Activated CD4-positive, alpha-beta memory T cell treated with anti-CD3 and anti-CD28 coated beads for 36 hours (primary cell): ENCODE measurements at regions not wholly inside any gene's neighbourhood (a gene's known extent, or its start where the extent isn't known, plus 50 kb on each side); places are given as distances from the start of the nearest gene placed in this dataset.

Experiments used
- CTCF ChIA-PET: fragments of 350-600 bp; sonication (Branson Sonifier 250); formaldehyde crosslinking; loops from one replicate; lab custom pipeline; 2021; ENCODE audit warnings: antibody characterized with exemption, inconsistent platforms; lab: Charles Lee
- POLR2A ChIA-PET: fragments of 350-600 bp; sonication (Branson Sonifier 250); formaldehyde crosslinking; loops from one replicate; lab custom pipeline; 2021; ENCODE audit warnings: antibody characterized with exemption; lab: Charles Lee
- DNase-seq: peaks from one replicate; pipeline ENCODE4 v3.0.0-alpha.2; 2020
- H3K27ac Mint-ChIP-seq: one replicate; pipeline ENCODE4 v1.8.0; 2021; ENCODE audit warnings: mixed read lengths
- H3K27me3 Mint-ChIP-seq: one replicate; pipeline ENCODE4 v1.8.0; 2021; ENCODE audit warnings: mixed read lengths
- H3K36me3 Mint-ChIP-seq: one replicate; pipeline ENCODE4 v1.8.0; 2021; ENCODE audit warnings: mixed read lengths
- H3K4me1 Mint-ChIP-seq: one replicate; pipeline ENCODE4 v1.8.0; 2021; ENCODE audit warnings: low read depth, mixed read lengths
- H3K4me3 Mint-ChIP-seq: one replicate; pipeline ENCODE4 v1.8.0; 2021; ENCODE audit warnings: mild to moderate bottlenecking, mixed read lengths
- H3K9me3 Mint-ChIP-seq: one replicate; pipeline ENCODE4 v1.8.0; 2021; ENCODE audit warnings: mixed read lengths
- intact Hi-C: fragments of 100-400 bp; cut with micrococcal nuclease; formaldehyde crosslinking; loops from one replicate; pipeline ENCODE4 v1.15.1; 2023

DNA sequence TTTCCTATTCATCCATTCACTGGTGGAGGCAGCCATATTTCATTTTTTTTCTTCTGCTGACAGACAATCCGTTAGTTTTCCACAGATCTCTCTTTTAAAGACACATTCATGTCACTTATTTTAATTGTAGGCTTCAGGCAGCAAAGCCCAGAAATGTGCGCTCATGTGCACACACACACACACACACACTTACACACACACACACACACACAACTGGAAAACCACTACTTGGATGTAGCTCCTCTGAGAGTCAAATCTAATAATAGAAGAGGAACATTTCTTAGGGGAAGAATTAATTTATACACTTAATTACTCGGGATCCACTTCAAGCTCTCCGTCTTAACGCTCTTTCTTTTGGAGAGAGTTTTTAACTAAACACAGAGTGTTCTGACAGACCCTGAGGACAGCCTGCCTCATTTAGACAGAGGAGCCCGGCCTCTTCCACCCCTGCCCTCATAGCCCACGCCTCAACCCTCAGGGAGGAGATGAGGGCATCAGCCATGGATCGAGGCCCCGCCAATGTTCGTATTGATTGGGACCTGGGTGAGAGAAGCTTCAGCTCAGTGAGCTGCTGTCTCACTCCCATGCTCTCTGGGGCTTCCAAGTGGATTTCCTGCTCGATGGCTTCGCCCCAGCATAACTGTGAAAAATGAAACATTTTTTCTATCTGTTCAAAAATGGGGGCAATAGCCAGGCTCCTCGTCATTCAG lies 261.4 kb upstream of the SKOR2 start:
- ChIA-PET CTCF (no interaction called here), POLR2A (no interaction called here)
- Mint-ChIP-seq H3K4me1 (no peaks in the 10 kb centered on the region), H3K4me3 (no peak overlapping the region), H3K9me3 (no peaks in the 10 kb centered on the region), H3K36me3 (no peaks in the 10 kb centered on the region), H3K27ac (no peak overlapping the region), H3K27me3 (no peaks in the 10 kb centered on the region)
- intact Hi-C loops, result no loop called here
- no peak for DNase-seq

DNA sequence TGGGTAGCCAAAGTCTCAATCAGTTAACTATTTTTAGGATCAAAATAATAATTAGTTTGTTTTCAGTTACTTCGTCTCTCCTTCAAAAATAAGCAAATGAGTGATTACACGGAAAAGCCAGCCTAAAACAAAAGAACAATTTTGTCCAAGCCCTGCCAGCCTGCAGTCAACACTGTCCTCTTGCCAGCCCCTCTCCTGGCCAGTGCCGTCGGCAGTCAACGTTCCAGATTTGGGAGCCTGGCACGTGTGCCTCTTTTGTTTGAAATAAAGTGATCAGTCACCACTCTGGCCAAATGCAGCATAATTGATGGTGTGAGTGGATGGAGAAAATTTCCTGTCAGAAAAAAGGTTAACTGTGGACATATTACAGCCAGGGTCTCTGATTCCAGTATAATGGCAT lies 260.6 kb upstream of the SKOR2 start:
- no peaks in the 10 kb centered on the region for H3K27me3 Mint-ChIP-seq
- H3K4me1 Mint-ChIP-seq, result no peaks in the 10 kb centered on the region
- no peak for DNase-seq
- no peaks in the 10 kb centered on the region for H3K9me3 Mint-ChIP-seq
- no peak overlapping the region for H3K4me3 Mint-ChIP-seq
- POLR2A ChIA-PET, result no interaction called here
- H3K36me3 Mint-ChIP-seq, result no peaks in the 10 kb centered on the region
- CTCF ChIA-PET, result no interaction called here
- H3K27ac Mint-ChIP-seq, result no peak overlapping the region
- intact Hi-C loops, result no loop called here

DNA sequence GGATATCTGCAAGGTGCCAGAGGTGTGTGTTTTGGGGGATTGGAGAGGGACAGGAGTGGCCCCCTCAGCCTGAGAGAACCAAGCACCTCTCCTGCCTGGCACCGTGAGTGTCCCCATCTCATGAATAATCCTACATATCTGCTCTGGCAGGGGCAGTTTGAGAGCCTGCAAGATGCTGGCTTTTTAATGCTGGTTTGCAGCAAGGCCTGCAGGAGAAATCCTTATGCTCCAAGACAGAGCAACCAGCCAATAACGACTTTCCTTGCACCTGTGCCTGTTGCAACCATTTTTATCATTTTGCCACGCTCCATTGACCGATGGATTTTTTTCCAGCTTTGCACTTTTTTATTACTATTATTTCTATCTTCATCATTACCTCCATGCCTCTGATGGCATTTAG lies 259.4 kb upstream of the SKOR2 start:
- intact Hi-C loops, result no loop called here
- H3K9me3 Mint-ChIP-seq, result no peaks in the 10 kb centered on the region
- DNase-seq, result no peak
- H3K27ac Mint-ChIP-seq, result no peak overlapping the region
- H3K36me3 Mint-ChIP-seq, result no peaks in the 10 kb centered on the region
- H3K4me1 Mint-ChIP-seq, result no peaks in the 10 kb centered on the region
- no peak overlapping the region for H3K4me3 Mint-ChIP-seq
- no peaks in the 10 kb centered on the region for H3K27me3 Mint-ChIP-seq
- ChIA-PET CTCF (no interaction called here), POLR2A (interaction anchor here (0.6 kb wide), 1 partner anchor 963 kb away, joined by 3 read pairs; no protein-coding TSS in a partner anchor)

DNA sequence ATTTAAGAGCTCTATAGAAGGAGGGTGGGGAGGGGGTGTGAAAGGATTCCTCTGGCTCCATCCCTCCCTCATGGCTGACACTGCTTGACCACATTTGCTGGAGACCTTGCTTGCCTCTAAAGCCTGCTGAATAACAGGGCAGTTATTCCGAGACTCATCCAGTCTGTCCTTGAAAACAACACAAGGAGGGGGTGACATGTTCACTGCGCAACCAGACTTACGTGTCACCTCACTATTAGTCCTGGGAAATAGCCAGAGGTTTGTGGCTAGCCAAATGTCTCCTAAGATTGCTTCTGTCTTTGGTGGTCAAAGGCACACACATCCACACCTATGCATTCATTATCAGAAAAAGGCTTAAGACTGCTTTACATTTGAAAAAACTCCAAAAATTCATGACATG lies 256.2 kb upstream of the SKOR2 start:
- Mint-ChIP-seq H3K4me1 (no peaks in the 10 kb centered on the region), H3K4me3 (no peak overlapping the region), H3K9me3 (no peaks in the 10 kb centered on the region), H3K27ac (no peak overlapping the region), H3K27me3 (no peaks in the 10 kb centered on the region), H3K36me3 (no peaks in the 10 kb centered on the region)
- intact Hi-C loops, result no loop called here
- POLR2A ChIA-PET, result no interaction called here
- CTCF ChIA-PET, result no interaction called here
- DNase-seq, result no peak

DNA sequence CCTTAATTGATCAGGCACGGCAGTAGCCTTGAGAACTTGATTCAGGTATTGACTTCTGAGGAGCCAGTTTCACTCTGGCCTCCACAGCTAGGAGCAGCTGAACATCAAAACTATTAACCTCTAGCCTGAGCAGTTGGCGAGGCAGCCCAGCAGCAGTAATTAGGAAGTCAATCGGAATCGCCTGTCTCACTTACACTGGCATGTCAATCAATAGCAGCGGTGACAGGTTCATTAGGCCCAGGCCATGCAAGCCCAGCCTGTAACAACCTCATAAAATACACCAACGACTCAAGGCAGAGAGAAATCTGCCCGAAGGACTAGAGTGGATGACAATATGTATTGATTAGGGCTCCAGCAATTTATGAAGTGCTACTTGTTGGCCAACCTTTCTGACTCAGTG lies 255.4 kb upstream of the SKOR2 start:
- H3K36me3 Mint-ChIP-seq, result no peaks in the 10 kb centered on the region
- no peak overlapping the region for H3K27ac Mint-ChIP-seq
- POLR2A ChIA-PET, result no interaction called here
- CTCF ChIA-PET, result no interaction called here
- DNase-seq, result no peak
- no peak overlapping the region for H3K4me3 Mint-ChIP-seq
- H3K27me3 Mint-ChIP-seq, result no peaks in the 10 kb centered on the region
- no peaks in the 10 kb centered on the region for H3K9me3 Mint-ChIP-seq
- H3K4me1 Mint-ChIP-seq, result no peaks in the 10 kb centered on the region
- intact Hi-C loops, result no loop called here

DNA sequence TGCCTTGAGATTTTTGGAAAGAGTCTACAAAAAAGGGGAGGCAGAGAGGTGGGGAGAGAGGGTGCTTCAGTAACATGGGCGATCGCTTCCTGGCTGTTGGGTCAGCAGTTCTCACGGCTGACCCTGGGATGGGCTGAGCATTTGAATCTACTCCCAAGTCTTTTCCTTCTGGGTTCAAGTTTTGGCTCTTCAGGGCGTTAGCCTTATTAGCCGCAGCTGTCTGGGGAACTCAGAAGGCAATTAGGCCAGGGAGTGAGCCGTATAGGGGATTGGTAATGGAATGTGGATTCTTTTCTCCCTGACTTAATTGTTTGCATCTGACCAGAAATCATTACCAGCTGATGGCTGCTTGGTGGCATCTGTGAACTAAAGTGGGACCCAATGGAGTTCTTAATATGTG lies 250.5 kb upstream of the SKOR2 start:
- Mint-ChIP-seq H3K9me3 (peaks cover 3% of the 10 kb centered on the region), H3K4me3 (no peak overlapping the region), H3K27me3 (peaks cover 1% of the 10 kb centered on the region), H3K36me3 (no peaks in the 10 kb centered on the region), H3K27ac (no peak overlapping the region), H3K4me1 (no peaks in the 10 kb centered on the region)
- POLR2A ChIA-PET, result no interaction called here
- CTCF ChIA-PET, result no interaction called here
- DNase-seq, result no peak
- intact Hi-C loops, result no loop called here

DNA sequence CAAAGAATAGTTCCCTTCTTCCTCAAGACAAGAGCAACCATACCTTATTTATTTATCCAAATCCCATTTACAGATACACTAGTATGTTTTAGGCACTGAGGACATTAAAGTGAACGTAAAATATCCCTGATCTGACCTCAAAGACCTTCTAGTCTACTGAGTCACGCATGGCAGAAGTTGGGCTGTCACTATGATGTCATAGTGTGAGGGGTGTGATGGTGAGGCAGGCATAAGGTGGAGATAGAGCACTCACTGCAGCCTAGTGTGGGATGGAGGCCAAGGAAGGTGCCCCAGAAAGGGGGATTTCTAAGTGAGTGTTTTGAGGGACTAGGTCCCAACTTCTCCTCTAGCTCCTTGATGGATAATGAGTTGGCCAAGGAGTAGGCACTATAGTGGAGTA lies 249.5 kb upstream of the SKOR2 start:
- no peaks in the 10 kb centered on the region for H3K36me3 Mint-ChIP-seq
- H3K27ac Mint-ChIP-seq, result no peak overlapping the region
- no peak overlapping the region for H3K4me3 Mint-ChIP-seq
- ChIA-PET POLR2A (no interaction called here), CTCF (no interaction called here)
- H3K4me1 Mint-ChIP-seq, result no peaks in the 10 kb centered on the region
- intact Hi-C loops, result no loop called here
- H3K9me3 Mint-ChIP-seq, result peaks cover 3% of the 10 kb centered on the region
- peaks cover 1% of the 10 kb centered on the region for H3K27me3 Mint-ChIP-seq
- no peak for DNase-seq

DNA sequence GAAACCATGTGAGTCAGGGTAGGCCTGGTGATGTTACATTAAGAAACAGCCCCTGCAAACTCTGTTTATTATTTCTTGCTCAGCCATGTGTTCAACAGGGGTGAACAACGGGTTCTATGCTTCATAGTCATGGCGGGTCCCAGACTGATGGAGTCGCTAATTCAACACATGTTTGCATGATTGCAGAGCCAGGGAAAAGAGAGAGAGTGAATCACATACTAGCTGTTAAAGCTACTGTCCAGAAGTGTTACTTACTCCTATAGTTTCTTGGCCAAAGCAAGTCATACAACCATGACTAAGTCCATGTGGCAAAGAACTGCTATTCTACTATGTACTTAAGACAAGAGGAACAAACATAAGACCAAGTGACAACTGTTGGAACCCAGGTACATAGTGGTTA lies 241.2 kb upstream of the SKOR2 start:
- POLR2A ChIA-PET, result no interaction called here
- CTCF ChIA-PET, result no interaction called here
- H3K4me3 Mint-ChIP-seq, result no peak overlapping the region
- no peaks in the 10 kb centered on the region for H3K27me3 Mint-ChIP-seq
- H3K36me3 Mint-ChIP-seq, result no peaks in the 10 kb centered on the region
- intact Hi-C loops, result no loop called here
- no peaks in the 10 kb centered on the region for H3K4me1 Mint-ChIP-seq
- peaks cover 2% of the 10 kb centered on the region for H3K9me3 Mint-ChIP-seq
- no peak for DNase-seq
- no peak overlapping the region for H3K27ac Mint-ChIP-seq

DNA sequence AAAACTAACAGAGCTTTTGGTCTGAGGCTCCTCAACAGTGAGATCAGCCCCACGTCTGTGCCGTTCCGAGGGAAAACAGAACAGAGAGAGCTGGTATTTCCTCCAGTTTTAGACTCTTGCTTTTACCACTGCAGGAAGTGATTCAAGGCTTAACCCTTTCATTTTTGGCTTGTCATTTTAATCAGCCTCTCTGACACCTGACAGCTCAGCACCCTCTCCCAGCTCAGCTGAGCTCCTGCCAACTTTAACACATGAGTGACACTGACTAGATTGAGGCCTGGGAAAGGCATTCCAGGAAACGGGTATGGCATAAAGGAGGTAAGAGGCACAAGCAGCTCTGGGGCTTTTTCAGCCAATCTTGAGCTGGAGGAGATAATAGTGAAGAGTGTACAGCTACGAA lies 239.4 kb upstream of the SKOR2 start:
- ChIA-PET CTCF (no interaction called here), POLR2A (no interaction called here)
- Mint-ChIP-seq H3K4me3 (no peak overlapping the region), H3K36me3 (no peaks in the 10 kb centered on the region), H3K27me3 (no peaks in the 10 kb centered on the region), H3K27ac (no peak overlapping the region), H3K4me1 (no peaks in the 10 kb centered on the region), H3K9me3 (peaks cover 2% of the 10 kb centered on the region)
- no peak for DNase-seq
- intact Hi-C loops, result no loop called here

DNA sequence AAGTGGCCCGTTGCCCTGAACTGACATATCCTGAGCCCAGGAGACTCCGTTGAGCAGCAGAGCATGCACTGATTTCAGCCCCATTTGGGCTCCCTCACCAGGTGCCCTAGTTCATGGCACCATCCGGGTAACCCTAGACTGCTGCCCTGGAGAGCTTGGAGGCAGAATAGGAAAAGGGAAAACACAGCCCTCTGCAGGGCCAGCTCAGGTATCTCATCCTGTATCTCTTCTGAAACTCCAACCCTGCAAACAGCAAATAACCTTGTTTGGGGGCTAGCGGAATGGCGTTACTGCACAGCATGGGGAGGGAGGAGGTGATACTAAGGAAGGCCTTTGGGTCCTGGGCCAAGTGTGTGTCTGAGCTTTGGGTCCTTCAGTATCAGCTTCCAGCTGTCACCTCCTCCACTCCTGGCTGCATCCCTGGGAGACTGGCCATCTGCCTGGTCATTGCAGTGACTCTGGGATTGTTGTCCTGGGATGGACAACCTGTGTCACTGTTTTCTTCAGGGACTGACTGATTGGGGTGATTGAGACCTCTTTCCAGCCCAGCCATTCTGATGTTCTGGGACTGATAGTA lies 233.8 kb upstream of the SKOR2 start:
- CTCF ChIA-PET, result no interaction called here
- intact Hi-C loops, result no loop called here
- POLR2A ChIA-PET, result no interaction called here
- Mint-ChIP-seq H3K9me3 (no peaks in the 10 kb centered on the region), H3K36me3 (no peaks in the 10 kb centered on the region), H3K27me3 (peaks cover 7% of the 10 kb centered on the region), H3K27ac (no peak overlapping the region), H3K4me1 (no peaks in the 10 kb centered on the region), H3K4me3 (no peak overlapping the region)
- DNase-seq, result no peak

DNA sequence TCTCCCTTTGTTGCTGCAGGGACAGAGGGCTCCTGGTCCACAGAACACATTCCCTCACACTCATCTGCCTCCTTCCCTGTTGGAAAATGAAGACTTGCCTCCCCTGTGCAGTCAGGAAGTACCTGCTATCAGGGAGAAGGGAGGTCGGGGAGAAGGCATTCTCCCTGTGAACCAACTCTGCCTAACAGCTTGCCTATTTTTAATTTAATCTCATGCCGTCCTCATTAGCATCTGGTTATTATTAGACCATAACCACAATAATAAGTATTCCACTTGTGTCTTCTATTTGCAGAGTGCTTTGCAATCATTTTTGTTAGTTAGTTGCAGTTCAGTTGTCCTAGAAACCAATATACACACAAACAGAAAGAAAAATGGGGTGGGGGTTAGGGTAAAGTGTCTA lies 232.6 kb upstream of the SKOR2 start:
- H3K36me3 Mint-ChIP-seq, result no peaks in the 10 kb centered on the region
- H3K27me3 Mint-ChIP-seq, result peaks cover 7% of the 10 kb centered on the region
- no peak for DNase-seq
- H3K27ac Mint-ChIP-seq, result no peak overlapping the region
- POLR2A ChIA-PET, result no interaction called here
- intact Hi-C loops, result no loop called here
- no peaks in the 10 kb centered on the region for H3K4me1 Mint-ChIP-seq
- CTCF ChIA-PET, result no interaction called here
- H3K9me3 Mint-ChIP-seq, result no peaks in the 10 kb centered on the region
- no peak overlapping the region for H3K4me3 Mint-ChIP-seq

DNA sequence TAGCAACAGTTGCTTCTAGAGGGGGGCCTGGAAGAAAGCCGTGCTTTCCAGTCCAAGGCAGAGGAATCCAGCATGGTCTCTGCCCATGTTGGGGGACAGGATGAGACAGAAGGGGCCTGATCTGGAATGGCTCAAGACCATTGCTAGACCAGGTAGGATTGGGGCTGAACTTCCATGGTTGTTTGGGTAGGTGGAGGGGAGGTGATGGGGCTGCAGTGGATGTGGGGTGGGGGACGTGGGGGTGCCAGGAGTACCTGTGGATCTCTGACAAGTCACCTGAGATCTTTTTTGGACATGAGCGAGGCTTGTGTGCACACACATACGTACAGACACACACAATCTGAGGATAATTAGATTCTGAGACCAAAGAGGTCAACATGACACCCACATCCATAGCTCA lies 228.7 kb upstream of the SKOR2 start:
- H3K4me3 Mint-ChIP-seq, result no peak overlapping the region
- no peaks in the 10 kb centered on the region for H3K4me1 Mint-ChIP-seq
- no peak overlapping the region for H3K27ac Mint-ChIP-seq
- intact Hi-C loops, result no loop called here
- no peaks in the 10 kb centered on the region for H3K9me3 Mint-ChIP-seq
- DNase-seq, result no peak
- POLR2A ChIA-PET, result no interaction called here
- no peaks in the 10 kb centered on the region for H3K36me3 Mint-ChIP-seq
- CTCF ChIA-PET, result no interaction called here
- H3K27me3 Mint-ChIP-seq, result peaks cover 7% of the 10 kb centered on the region

DNA sequence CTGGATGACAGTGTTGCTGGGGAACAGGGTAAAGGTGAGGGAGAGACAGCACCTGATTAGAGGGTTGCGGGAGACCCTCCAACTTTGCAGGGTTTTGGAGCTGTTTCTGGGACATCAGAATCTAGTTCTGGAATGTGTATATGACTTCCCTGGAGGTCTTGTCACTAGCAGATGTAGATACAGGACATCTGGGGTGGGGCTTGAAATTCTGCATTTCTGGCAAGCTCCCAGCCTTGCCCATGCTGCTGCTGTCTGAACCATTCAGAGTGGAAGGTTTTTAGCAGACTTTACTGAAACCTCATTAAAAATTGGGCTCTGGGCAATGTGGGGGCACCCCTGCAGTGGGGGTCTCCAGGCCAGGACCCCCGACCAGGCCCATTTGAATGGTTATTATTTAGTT lies 220.3 kb upstream of the SKOR2 start:
- DNase-seq, result no peak
- Mint-ChIP-seq H3K4me1 (no peaks in the 10 kb centered on the region), H3K9me3 (no peaks in the 10 kb centered on the region), H3K27me3 (no peaks in the 10 kb centered on the region), H3K36me3 (no peaks in the 10 kb centered on the region), H3K27ac (no peak overlapping the region), H3K4me3 (no peak overlapping the region)
- intact Hi-C loops, result no loop called here
- CTCF ChIA-PET, result no interaction called here
- POLR2A ChIA-PET, result no interaction called here
